Keratinocyte (primary cell): ENCODE measurements at regions not wholly inside any gene's neighbourhood (a gene's known extent, or its start where the extent isn't known, plus 50 kb on each side); places are given as distances from the start of the nearest gene placed in this dataset.

Experiments
- CTCF ChIP-seq, 3 experiments: IDR thresholded peaks in 1 of 3; conservative IDR thresholded peaks in 1 of 3; optimal IDR thresholded peaks in 1 of 3; 2 replicates in 2 of 3; 3 replicates in 1 of 3; pipeline versions ENCODE3 to v1.5.1; 2011; ENCODE audit warnings: low read length in 3 of 3, mild to moderate bottlenecking in 3 of 3, moderate library complexity in 2 of 3, control low read depth in 1 of 3, inconsistent platforms in 1 of 3; ENCODE audit not compliant: insufficient read depth in 2 of 3; ENCODE audit errors: extremely low read depth in 1 of 3
- EZH2 ChIP-seq: IDR thresholded peaks from one replicate; pipeline ENCODE4 v1.6.1; 2012; ENCODE audit warnings: inconsistent platforms, mild to moderate bottlenecking, low read length, moderate library complexity

- no peak for TF ChIP-seq CTCF (optimal IDR thresholded peaks at IDR 0.05 in 1 of 3, IDR thresholded peaks at IDR 0.05 in 1 of 3, conservative IDR thresholded peaks at IDR 0.05 in 1 of 3; ENCODE audit: extremely low read depth in 1 of 3, insufficient read depth in 2 of 3, low read length in 3 of 3)
- TF ChIP-seq EZH2, result no peak
Measured at GRCh38 chr20:43837856-43838702, 76.6 kb upstream of the TOX2 start.
